Retinal pigment epithelial cell (primary cell): ENCODE measurements at regions not wholly inside any gene's neighbourhood (a gene's known extent, or its start where the extent isn't known, plus 50 kb on each side); places are given as distances from the start of the nearest gene placed in this dataset.

ENCODE experiments used
- DNase-seq: peaks from one replicate; pipeline ENCODE4 v3.0.0-alpha.2; 2010; ENCODE audit warnings: low read depth
- H3K4me3 ChIP-seq: 2 replicates; pipeline ENCODE4 v1.5.1; 2011; ENCODE audit warnings: mild to moderate bottlenecking, low read length, control low read depth, moderate library complexity
- TF ChIP-seq, protein P1 (sequence below): conservative IDR thresholded peaks from 2 replicates; pipeline ENCODE4 v1.5.1; 2011; ENCODE audit warnings: low read depth, low read length, control low read depth, inconsistent platforms

DNA sequence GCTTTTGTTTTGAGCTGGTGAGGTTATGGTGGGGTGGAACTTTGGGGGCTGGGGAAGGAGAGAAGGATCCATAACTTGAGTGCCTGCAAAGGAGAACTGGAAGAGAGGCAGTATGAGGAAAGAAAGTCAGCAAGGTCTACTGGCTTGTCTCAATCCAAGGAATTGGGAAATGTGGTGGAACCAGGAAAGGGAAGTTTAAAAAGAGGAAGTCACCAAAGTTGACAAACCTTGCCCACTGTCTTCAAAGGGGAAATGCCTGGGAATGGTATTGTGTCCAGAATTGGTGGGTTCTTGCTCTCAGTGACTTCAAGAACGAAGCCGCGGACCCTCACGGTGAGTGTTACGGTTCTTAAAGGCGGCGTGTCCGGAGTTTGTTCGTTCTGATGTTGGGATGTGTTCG, 304.1 kb upstream of the FAM98A start:
- no peak overlapping the region for H3K4me3 ChIP-seq
- no peak for DNase-seq
- TF ChIP-seq, protein P1, sequence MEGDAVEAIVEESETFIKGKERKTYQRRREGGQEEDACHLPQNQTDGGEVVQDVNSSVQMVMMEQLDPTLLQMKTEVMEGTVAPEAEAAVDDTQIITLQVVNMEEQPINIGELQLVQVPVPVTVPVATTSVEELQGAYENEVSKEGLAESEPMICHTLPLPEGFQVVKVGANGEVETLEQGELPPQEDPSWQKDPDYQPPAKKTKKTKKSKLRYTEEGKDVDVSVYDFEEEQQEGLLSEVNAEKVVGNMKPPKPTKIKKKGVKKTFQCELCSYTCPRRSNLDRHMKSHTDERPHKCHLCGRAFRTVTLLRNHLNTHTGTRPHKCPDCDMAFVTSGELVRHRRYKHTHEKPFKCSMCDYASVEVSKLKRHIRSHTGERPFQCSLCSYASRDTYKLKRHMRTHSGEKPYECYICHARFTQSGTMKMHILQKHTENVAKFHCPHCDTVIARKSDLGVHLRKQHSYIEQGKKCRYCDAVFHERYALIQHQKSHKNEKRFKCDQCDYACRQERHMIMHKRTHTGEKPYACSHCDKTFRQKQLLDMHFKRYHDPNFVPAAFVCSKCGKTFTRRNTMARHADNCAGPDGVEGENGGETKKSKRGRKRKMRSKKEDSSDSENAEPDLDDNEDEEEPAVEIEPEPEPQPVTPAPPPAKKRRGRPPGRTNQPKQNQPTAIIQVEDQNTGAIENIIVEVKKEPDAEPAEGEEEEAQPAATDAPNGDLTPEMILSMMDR: no peak

DNA sequence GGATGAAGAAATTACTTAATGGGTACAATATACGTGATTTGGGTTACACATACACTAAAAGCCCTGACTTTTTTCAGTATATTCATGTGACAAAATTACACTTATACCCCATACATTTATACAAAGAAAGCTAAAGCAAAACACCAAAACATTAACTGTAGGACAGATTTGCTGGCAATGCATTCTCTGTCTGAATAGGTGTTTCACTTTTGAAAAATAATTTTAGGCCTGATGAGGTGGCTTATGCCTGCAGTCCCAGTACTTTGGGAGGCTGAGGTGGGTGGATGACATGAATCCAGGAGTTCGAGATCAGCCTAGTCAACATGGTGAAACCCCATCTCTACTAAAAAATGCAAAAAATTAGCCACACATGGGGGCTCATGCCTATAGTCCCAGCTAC, 301.5 kb upstream of the FAM98A start:
- DNase-seq: no peak
- TF ChIP-seq, protein P1: no peak
- no peak overlapping the region for H3K4me3 ChIP-seq

DNA sequence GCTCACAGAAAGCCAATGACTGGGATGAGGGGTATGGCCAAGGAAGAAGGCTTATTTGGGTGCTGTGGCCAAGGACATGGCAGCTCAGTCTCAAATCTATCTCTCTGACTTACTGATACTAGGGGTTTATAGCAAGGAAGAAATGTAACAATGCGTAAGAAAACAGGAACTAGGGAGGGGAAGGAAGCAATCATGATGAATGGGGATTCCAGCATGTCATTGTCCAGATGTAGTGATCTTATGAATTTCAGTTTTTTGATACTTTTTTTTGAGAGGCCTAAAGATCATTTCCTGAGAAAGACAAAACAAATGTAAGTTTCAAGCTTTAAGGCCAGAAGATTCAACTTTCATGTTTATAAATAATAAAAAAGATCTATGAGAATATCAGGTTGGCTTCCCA, 298.6 kb upstream of the FAM98A start:
- H3K4me3 ChIP-seq: no peak overlapping the region
- DNase-seq: no peak
- TF ChIP-seq, protein P1: no peak

DNA sequence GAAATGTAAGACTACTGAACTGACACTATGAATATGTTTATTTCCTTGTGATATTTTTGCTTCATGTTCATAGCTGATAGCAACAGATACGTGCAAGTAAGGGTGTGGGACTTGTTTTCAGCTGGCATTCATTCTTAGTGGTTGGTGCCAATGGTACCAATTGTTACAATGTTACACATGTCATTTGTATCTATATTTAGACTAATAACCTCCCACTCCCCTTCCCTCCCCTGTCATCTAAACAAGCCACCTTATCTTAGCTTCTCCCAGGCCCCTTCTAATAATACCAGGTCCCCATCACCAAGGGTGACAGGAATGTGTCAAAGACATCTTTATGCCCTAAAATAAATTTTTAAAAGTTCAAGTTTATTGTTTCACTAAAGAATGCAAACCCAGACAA, 294.7 kb upstream of the FAM98A start:
- H3K4me3 ChIP-seq: no peak overlapping the region
- no peak for DNase-seq
- TF ChIP-seq, protein P1: no peak

DNA sequence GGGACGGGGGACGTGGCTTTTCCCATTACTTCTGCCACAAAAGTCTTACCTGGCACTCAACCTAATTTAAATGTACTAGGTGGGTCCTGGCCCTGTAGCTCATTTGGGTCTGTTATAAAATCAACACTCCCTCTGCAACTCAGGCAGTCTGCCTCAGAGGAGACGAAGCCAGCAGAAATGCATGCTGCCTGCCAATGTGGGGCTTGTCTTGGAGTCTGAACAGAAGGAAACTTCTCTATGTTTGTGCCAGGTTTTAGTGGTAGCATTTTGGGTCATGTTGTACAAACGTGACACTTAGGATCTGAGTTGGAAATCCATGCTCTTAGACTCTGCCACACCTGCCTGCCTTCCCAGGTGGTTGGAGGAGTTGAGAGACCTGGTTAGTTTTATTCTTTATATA, 292.5 kb upstream of the FAM98A start:
- no peak overlapping the region for H3K4me3 ChIP-seq
- DNase-seq: no peak
- TF ChIP-seq, protein P1: no peak

DNA sequence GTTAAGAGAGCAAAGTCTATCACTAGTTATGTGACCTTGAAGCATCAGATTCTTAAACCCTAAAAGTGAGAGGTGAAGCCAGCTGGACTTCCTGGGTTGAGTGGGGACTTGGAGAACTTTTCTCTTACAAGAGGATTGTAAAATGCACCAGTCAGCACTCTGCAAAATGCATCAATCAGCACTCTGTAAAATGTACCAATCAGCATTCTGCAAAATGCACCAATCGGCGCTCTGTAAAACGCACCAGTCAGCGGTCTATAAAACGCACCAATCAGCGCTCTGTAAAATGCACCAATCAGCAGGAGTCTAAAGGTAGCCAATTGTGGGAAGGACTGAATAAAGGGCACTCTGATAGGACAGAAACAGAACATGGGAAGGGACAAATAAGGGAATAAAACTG, 291.6 kb upstream of the FAM98A start:
- no peak overlapping the region for H3K4me3 ChIP-seq
- no peak for DNase-seq
- TF ChIP-seq, protein P1: no peak

DNA sequence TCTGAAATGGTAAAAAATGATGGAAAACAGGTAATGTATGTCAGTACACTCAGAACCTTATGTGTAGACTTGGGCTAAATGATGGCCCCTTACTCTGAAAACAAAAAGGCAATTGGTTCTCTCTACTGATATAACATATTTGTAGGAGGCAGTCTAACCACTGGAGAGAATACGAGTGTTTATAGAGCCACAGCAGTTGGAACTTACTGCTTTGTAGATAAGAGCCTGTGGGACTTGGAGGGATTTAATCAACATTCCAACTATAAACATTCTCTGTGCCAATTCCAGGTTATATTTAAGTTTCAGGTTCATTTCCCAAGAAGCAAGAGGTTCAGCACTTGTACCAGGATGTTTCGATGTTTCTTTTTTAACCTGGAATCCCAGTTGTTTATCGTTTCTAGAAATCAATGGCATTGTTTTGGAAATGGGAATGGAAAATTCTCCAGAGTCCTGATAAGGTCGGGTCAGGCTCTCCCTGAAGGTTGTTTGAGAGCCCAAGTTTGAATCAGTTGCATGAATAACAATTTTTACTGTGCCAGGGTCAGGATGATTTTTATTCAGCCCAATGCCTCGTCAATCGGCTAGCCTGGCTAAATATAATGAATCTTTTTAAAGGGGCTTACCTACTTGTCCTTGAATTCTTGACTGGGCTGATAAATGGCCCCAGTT, 278.4 kb upstream of the FAM98A start:
- TF ChIP-seq, protein P1: no peak
- DNase-seq: no peak
- no peak overlapping the region for H3K4me3 ChIP-seq
